Amniotic epithelial cell (primary cell): ENCODE measurements at regions not wholly inside any gene's neighbourhood (a gene's known extent, or its start where the extent isn't known, plus 50 kb on each side); places are given as distances from the start of the nearest gene placed in this dataset.

Source experiments
- DNase-seq: peaks from one replicate; pipeline ENCODE4 v3.0.0-alpha.2; 2010; ENCODE audit warnings: low read depth

DNA sequence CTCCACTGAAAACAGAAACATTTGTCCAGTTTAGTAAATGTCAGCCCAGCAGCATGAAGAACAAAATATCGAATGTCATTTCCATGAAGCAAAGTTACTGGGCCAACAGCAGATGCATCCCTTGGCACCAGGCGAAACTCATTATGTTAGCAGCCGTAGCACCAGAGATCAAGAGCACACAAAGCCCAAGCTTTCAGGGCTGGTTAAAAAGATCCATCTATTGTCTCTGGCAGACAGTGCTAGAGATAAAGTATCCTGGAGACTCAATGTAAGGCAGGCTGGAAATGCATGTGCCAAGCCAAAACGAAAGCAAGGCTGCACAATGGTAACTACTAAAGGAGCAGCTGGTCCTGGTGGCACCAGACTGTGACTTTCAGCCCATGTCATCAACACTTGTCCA lies 120.3 kb upstream of the PLEKHG7 start:
- no peak for DNase-seq

DNA sequence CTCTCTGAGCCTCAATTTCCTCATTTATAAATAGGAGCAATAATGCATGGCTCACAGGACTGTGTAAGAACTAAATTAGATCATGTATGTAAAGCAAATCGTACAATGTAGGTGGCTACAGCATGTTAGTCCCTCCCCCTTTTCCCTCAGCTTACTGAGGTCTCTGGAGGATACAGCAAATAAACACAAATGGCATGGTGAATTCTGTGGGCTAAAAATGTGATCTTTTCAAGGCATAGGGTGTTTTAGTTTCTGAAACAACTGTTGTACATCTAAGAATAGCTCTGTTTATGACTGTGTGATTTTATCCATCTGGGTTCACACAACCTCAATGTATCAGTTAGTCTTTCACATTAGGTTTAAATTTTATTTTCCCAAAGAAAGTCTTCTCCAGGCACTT lies 121.2 kb upstream of the PLEKHG7 start:
- no peak for DNase-seq

DNA sequence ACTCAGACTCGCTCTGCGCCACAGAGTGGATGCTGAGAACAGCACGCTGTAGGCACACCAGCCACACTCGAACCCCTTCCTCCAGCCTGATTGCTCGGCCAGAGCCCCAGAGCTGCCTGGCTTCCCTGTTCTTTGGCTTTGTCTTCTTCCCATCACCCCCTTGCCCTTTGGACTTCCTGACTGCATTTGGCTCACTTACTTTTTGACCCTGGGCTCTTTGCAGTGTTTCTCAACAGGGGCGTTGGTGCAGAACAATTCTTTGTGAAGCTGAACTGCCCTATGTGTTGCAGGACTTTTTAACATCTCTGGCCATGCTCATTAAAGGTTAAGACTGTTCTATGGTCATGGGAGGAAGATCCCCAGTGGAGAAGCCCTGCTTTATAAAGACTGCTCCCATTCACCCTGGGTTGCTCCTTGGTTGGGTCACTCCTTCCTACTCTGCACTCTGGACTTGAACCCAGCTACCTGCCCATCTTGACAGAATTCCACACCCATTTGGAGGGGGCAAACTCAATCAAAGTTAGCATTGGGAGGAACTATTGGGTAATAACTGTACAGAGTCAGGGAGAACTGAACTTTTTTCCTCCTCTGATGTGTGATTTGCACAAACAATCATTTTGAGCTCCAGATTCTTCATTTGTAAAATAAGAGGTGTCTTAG lies 127.7 kb upstream of the PLEKHG7 start:
- DNase-seq, result no peak

DNA sequence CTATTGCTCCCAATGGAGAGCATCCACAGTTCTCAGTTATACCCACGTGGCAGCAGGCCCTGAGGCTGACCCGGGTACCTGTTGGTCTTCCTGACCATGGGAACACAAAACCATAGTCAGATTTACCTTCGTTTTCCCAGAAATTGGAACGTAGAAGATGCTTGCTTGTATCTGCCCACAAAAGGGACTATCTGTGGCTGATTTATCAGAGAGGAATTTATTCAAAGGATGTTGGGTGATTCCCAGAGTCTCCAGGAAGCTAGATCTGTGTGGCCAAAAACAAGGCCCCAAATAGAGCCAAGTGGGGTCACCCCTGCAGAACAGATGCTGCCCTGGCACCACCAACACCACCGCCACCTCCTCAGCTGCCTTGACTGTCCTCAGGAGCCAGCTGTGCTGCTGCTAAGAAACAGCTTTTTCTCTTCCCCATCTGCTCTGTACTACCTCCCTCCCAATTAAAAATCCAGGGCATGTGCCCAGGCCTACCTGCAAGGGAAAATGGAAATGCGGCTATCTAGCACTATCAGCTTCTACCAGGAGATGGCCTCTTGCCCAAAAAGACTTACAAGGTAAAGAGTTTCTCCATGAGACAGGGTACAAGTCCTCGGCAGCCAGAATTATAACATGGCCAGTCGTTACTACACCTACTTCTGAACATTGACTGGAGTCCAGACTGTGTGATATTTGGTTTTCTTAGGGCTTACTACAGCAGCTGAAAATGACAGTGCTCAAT lies 128.6 kb upstream of the PLEKHG7 start:
- DNase-seq, result peak; percentile 47

DNA sequence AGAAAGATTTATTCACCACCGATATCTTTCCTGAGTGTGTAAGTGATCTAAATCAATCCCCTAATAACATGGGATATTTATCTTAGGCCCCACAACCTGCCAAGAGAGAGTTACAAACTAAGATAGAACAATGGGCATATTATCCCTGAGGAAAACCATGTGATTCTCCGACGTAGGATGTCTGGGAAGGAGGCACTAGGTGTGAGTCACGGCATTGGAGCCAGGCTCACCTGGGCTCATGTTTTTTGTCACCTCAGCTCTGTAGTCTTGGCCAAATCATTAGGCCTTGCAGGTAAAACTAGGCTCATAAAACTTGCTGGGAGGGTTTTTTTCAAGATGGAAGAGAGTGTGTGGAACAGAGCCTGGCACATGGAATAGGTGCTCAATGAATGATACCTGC lies 129.7 kb upstream of the PLEKHG7 start:
- DNase-seq, result no peak

DNA sequence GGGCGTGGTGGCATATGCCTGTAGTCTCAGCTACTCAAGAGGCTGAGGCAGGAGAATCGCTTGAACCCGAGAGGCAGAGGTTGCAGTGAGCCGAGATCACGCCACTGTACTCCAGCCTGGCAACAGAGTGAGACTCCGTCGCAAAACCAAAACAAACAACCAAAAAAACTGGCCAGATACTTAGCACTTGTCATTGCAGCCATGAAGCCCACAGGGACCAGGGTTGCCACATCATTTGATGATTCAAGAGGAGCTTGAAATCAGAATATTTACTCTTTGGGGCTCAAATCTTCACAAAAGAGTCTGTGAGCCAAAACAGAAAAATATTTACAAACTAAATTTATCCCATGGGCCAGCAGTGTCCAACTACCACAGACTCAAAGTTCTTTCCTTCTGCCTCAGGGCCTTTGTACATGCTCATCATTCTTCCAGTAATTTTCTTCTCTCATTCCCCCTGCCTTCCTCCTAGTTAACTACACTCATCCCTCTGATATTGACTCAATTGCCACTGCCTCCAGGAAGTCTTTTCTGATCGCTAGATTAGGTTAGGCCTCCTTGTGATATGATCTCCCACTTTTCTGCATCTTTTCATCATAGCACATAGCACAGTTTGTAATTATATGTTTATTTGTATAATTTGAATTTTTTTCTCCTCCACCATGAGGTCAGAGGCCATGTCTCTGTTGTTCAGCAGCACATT lies 130.8 kb upstream of the PLEKHG7 start:
- no peak for DNase-seq

DNA sequence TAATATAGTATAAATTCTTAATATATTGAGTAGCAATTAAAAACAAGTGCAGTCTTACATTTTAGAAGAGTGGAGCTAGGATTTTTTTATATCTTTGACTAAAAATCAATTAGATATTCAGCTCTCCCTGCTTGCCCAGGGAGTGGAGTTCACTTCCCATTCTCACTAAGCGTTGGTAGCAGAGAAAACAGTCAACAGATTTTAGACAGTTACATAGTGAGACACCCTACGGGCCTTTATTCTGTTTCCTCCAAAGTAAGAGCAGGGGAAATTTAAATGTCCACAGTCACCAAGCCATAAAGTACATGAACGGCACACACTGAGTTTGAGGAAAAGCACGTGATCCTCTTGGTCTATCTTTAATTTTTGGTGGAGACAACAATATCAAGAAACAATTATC lies 131.6 kb upstream of the PLEKHG7 start:
- no peak for DNase-seq

DNA sequence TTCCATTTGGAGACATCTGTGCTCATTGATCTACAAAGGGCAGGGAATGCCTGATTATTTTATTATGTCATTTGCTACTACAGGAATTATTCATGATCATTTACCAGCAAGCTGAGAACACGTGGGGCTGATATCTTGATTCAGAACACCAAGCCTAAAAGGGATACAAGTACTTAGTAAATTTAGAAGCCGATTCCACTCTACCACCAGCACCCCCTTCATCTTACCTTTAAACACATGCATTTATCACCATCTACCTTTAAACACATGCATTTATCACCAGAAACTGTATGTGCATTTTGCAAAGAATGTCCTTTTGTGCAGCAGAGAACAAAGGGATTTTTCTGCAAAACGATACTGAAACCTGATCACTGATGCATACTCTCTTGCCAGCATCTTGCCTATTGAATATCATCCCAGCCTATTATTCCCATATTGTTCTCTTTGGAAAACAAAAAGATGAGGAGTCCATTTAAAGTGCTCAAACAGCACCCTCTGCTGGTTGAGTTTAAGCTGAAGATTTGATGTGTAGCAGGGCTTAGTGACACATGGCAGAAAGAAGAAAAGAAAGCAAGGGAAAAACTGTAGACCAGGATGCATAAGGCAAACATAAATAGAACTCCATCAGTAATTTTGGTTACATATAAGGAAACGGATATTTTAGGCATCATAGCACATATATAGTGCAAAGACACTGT lies 132.6 kb upstream of the PLEKHG7 start:
- peak; percentile 73 for DNase-seq

DNA sequence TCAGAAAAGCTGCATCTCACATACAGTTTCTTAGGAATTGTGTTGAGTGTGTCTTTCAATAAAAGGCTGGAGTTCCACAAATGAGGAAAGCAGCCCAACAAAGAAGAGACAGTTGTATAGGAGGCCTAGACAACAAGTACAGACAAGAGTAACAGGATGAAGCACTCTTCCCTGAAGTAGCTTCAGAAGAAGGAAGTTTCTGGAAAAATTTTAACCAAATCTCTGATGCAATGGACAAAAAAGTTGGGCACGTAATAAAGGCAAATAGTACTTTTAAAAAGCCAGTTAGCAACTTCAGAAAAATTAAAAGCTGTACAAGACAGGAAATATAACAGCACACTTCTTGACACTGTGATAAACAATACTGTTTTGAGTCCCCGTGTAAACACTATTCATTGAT lies 134.1 kb upstream of the PLEKHG7 start:
- no peak for DNase-seq

DNA sequence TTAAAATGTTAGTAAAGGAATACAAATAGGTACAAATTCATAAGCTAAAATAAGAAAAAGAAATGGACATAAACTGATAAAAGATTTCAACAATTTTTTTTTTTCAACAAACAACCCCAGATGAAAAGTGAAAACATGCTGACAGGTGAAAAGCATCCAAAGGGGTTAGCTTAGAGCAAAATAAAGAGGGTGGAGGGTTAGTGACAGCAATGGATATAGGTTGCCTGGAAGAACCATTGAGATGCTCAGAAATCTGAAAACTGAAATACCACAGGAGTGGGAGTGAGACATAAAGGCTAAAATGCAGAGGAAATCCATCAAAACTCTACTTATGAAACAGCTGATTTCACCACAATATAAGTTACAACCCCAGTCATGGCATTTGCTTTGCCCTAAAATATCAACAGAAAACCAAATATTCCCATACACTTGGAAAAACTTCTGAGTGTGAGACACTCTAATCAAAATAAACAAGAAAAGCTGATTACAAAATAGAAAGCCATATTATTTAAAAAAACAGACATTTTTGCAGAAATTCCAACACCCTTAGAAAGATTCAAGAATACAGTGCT lies 136.3 kb upstream of the PLEKHG7 start:
- peak; percentile 64 for DNase-seq

DNA sequence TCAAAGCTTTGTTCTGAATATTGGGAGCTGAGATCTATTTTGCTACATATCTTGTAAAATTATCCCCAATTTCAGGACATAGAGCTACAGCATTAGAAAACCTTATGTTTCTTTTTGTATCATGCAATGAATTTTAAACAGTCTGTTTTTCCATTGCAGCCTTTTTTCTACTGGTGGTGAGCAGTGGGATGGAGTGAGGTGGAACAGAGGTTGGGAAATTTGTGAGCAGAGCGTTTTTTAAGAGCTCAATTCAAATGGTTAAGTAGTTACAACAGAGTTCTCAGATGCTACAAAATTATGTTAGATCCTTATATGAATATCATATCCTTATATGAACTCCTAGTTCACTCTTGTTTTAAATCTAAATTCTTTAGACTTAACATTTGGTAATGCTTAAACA lies 139.0 kb upstream of the PLEKHG7 start:
- DNase-seq, result no peak

DNA sequence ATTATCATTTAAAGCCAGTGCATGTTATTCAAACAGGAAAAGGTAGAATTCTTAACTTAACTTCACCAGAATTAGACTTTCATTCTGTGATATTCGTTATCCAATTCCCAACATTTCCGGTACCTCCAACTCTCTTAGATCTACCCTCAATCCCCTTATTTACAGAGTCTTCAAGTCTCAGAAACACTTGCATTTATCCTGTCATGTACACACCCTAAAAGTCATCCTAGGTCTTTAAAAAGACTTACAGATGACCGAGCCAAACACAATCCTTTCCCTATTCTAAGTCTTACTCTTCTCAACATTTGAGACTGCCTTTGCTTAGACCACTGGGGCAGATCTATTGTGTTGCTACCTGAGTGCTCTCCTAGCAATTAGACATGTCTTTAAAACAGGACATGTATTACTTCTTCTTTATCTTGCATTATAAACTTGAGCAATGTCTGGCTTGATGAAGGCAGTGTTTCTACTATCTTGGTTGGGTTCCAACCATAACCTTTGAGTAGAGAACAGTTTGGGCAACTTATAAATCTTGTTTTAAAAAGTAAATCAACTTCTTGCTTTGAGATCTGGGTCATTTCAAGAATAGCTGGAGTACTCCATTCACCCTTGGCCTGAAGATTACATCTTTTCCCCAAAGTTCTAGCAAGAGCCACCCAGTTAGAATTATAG lies 140.6 kb upstream of the PLEKHG7 start:
- DNase-seq, result peak; percentile 35

DNA sequence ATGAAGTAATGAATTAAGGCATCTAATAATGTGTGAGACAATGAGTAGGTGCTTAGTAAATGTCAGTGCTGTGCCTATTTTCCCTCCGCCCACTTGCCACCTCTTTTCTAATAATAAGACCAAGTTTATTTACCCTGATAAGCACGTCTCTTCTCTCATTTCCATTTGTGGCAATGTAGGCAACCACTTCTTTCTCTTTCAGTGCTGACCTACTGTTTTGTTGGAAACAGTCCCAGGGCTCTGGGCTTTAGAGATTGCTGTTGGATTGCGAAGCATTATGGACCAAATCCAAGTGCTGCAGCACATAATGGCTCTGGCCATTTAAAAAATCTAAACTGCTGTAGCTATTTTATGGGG lies 141.3 kb upstream of the PLEKHG7 start:
- DNase-seq, result peak; percentile 92

DNA sequence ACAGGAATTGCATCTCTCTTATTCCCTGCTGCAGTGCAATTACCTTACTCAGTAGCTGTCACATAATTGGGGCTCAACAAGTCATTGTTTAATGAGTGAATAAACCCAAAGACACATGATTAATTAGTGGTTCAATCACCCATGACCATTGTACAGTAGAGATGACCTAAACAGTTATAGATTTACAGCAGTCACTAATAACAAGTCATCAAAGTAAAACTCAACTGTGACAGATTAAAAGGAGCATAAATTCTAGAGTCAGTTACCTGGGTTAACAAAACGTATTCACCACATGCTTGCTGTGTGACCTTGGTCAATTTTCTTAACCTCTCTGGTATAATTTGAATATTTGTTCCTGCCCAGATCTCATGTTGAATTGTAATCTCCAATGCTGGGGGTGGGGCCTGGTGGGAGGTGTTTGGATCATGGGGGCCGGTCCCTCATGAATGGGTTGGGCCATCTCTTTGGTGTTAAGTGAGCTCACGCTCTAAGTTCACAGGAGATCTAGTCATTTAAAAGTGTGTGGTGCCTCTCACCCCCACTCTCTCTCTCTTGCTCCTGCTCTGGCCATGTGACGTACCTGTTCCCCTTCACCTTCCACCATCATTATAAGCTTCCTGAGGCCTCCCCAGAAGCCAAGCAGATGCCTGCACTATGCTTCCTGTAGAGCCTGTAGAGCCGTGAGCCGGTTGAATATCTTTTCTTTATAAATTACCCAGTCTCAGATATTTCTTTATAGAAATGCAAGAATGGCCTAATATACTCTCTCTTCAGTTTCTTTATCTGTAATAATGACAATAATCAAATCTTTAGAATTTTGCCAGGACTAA lies 141.9 kb upstream of the PLEKHG7 start:
- no peak for DNase-seq

DNA sequence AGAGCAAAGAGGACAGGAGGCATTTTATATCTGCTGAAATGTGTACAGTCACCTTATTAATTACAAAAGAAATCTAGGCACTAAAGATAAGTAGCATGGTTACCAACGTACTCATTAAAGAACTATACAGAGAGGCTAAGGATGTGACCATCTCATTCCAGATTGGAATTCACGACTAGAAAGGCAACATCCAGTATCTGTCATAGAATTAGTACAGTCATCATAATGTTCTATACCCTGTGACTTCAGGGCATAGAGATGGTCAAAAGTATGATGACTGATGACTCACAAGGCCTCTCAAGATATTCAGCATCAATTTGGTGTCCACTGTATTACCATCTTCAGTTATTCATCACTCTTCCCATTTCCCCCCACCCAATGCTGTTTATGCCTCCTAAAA lies 144.0 kb upstream of the PLEKHG7 start:
- DNase-seq, result no peak

DNA sequence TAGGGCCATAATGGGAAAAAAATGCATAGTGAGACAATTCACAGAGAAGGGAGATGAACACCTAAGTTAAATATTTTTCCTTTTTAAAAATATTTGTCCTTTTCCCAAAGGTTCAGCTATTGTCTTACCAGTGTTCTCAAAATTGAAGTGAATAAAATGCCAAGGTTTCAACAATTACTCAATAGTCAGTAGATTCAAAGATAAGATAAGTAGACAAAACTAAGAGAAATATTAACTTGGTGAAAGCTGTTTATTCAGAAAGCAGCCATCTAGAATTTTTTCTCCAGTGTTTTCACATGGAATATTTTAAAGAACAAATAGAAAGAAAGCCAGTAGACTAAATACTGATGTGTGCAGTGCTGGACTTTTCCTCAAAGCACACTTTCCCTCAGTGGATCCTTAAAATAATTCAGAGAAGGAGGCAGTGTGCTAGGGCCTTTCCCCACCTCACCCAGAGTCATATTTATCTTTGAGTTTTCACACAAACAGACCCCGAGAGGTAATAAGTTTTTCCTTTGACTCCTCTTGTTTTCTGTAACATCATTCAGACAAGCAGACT lies 144.5 kb upstream of the PLEKHG7 start:
- DNase-seq, result no peak

DNA sequence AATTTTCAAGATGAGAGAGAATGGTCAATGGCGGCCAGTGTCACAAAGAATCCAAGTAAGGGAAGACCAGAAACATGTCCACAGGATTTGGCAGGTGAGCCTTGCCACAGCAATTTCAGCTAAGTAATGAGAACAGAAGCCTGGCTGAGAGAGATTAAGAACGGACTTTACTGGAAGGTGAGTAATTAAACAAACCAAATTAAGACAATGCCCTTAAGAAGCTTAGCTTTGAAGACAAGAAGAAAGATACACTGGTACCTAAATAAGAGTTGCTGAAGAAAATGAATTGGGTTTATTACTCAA lies 145.4 kb upstream of the PLEKHG7 start:
- no peak for DNase-seq

DNA sequence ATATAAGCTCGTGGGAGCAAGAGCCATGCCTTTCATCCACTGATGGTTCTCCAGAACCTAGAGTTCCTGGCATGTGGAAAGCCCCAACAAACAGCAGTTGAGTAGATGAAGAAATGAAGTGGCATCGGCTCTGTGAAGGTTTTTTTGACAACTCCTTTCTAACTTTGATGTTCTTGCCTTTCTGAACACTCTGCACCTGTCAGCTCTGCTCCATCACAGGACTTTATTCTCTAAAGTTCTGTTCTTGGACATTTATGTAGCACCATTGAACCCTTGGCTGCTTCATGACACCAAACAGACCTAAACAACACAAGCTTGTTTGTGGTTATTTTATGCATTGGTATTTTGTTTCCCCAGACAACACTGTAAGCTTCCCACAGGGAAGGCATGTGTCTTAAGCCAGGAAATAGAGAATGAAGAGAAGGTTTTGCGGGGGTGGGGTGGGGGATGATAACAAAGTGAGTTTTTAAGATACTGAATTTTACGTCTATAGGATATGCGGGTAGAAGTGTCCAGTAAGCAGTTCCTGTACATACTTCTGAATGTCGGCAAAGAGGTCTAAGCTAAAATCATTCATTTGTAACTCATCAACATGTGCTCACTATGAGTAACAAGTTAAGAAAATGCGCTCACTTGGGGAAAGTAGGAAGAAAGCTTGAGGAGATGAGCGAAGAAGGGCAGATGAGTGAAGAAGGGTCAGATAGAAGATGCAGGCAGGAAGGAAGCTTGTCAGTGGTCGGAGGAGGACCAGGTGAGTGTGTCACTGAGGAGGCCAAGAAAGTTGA lies 146.0 kb upstream of the PLEKHG7 start:
- no peak for DNase-seq

DNA sequence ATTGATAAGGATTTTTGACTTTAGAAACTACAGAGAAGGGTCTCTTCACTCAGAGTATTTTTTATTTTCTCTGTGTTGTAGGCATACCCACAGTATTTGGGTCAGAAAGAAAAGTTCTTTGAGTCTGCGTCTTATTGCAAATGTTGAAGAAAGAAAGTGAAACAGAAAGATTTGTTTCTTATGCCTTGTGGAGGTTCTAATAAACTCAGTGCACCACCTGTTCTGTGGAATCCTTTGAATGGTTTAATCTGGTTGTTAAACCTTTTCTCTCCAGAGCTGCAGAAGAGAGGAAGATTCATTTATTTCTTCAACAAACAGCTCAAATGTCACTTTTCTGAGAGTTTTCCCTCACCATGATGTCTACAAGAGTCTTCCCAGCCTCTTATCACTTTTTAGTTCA lies 146.6 kb upstream of the PLEKHG7 start:
- DNase-seq, result no peak
